Germinal center (tissue), 1 donor: ENCODE measurements at regions not wholly inside any gene's neighbourhood (a gene's known extent, or its start where the extent isn't known, plus 50 kb on each side); places are given as distances from the start of the nearest gene placed in this dataset.
"Not testable (repeated sequence)": the region's sequence is repeated elsewhere in the genome, so short reads cannot be mapped to it uniquely, and the experiment has no call there.

Experiments used
- DNase-seq: peaks from one replicate; pipeline ENCODE4 v3.0.0; 2012; ENCODE audit warnings: mixed read lengths, low spot score

DNA sequence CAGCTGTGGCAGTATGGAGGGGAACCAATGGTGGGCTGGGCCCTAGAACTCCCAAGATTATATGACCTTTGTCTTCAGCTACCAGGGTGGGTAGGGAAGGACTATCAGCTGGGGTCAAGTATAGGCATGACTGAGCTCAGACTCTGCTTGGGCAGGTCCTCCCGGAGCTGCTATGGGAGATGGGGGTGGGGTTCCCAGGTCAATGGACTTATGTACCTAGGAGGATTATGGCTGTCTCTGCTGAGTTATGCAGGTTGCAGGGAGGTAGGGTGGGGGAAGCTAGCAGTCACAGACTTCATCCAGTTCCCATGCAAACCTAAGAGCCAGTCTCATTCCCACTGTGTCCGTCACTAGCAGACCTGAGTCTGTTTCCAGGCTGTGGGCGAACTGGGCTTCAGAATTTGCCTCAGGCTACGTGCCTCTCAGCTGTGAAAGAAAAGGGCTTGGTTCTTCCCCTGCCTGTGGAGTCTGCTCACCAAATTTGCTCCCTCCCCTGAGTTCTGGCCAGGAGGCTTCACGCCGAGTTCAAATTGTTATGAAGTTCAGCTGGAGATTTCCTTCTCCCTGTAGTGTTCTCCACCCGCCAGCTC, 985.8 kb upstream of the NRXN1 start:
- DNase-seq = no peak

DNA sequence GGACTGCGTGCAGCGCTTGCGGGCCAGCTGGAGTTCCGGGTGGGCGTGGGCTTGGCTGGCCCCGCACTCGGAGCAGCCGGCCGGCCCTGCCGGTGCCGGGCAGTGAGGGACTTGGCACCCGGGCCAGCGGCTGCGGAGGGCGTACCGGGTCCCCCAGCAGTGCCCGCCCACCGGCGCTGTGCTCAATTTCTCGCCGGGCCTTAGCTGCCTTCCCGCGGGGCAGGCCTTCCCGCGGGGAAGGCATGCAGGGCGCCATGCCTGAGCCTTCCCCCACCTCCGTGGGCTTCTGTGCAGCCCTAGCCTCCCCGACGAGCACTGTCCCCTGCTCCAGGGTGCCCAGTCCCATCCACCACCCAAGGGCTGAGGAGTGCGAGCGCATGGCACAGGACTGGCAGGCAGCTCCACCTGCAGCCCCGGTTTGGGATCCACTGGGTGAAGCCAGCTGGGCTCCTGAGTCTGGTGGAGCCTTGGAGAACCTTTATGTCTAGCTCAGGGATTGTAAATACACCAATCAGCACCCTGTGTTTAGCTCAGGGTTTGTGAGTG, 975.0 kb upstream of the NRXN1 start:
- DNase-seq = not testable (repeated sequence)

DNA sequence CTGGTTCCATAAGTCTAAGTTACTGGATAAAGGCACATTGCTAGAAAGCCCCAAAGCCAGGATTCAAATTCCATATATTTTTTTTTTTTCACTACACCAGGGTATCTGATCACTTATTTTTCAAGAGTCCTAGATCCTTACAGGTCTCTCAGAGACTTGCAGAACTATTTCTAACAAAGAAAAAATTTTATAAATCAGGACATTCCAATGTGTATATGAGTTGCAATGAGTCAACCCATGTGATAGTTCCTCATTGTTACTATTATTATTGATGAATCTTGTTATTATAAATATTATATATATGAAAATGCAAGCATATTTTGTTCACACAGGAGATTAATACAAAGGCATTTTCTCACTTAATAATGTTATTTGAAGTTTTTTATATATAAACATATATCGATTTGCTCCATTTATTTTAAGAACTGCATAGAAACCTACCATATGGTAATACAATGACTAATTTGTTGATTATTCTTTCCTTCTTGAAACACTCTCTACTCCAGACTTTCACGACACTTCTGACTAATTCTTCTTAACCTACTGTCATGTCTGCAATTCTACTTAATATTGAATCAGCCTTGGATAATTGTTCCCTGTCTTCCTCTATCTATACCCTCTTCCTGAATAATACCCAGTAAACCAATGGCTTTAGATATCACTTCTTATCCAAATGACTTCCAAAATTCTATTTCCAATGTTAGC, 968.4 kb upstream of the NRXN1 start:
- DNase-seq = no peak

DNA sequence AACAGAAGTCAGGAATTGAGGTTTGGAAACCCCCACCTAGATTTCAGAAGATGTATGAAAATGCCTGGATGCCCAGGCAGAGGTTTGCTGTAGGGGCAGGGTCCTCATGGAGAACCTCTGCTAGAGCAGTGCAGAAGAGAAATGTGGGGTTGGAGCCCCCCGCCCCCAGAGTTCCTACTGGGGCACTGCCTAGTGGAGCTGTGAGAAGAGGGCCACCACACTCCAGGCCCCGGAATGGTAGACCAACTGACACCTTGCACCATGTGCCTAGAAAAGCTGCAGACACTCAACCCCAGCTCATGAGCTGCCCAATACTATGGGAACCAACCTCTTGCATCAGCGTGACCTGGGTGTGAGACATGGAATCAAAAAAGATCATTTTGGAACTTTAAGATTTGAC, 967.0 kb upstream of the NRXN1 start:
- DNase-seq = no peak

GRCh38 chr2:51997571-51997970, 965.6 kb upstream of the NRXN1 start:
- DNase-seq = no peak

GRCh38 chr2:51995293-51995692, 963.4 kb upstream of the NRXN1 start:
- DNase-seq = no peak

DNA sequence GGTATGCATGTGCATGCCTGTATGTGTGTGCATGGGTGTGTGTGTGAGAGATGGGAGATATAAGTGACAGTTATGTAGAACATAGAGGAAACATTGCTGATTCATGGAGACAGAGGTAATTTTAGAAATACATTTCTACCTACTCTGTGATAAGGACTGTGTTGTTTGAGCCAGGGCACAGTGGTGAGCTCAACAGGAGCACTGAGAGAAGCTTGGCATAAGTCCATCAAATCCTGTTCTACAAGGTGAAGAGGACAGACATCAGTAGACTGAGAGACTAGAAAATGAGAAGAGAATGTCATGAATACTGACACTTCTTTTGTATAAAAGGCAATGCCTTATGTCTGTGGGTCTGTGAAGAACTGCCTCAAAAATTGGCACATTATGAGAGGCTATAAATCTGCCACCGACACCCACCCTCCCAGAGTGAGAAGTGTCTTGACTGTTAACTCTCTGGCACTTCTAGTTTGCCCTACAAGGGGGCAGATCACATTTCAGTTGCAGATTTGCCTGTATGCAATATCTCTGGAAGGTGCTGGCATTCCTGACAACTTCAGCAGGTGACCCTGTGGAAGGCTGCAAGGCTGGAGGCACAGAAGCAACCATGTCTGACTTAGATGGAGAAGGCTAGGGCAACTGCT, 962.3 kb upstream of the NRXN1 start:
- DNase-seq = no peak

DNA sequence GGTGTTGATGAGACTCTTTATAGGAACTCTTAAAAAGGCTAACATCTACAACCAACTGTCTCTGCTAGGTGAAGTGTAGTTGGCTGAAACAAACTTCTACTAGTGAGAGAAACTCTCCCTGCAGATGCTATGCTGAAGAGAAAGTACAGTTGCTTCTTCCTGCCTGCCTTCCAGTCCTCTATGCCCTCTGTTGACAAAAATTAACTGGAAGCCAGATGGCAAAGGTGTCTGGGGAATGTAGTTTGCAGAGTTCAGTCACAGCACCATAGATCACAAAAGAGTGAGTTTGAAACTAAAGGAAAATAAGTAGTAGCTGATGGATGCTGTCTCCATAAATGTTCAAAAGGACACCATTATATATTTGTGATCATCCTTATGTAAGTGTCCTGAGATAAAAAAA, 958.8 kb upstream of the NRXN1 start:
- DNase-seq = no peak

DNA sequence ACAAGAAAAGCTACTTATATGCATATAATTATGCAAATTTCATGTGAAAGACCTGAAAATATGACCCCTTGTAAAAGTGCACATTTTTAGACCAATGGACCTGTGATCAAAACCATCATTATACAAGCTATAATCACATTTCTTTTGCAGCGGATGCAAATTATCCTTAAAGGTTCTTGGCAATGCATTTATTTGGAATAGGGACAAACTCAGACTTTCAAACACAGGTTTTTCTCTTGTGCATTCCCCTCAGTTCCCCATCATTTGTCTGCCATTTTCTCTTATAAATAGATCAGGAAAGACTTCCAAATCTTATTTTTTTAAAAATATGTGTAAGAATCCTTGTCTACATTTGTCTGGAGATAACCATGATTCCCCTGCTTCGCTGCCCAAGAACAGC, 954.2 kb upstream of the NRXN1 start:
- DNase-seq = no peak

DNA sequence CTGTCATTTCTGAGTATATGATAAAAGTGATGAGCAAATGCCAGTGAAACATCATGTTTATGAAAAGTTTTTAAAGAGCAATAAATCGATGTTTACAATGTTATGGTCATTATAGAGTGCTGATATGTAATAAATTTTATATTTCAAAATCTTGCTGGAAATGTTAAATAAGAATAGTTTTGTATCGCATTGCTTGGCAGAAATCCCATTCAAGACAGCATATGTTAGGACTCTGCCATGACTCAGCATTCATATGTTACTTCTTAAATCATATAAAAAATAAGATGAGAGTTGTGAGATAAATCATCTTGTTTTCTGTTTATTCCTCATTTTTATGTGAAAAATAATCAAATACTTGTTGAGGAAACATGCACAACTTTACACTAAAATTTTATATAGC, 949.9 kb upstream of the NRXN1 start:
- DNase-seq = no peak

- DNase-seq = no peak
Observed at GRCh38 chr2:51976623-51977022, 944.7 kb upstream of the NRXN1 start.

DNA sequence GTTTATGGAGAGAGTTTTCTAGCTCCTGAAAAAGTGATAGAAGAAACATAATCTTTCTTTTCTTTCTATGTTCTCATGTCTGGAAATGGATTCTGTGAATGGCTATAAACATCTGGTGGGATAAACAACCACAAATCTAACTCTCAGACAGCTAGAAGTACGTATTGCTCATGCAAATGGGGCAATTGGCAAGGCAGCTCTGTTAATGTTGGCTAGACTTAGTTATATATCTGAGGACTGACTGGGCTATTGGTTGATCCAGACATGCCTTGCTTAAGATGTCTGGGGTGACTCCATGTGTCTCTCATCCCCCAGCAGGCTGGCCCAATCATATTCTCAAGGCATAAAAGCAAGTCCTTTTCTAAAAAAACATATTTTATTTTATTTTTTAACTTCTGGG, 939.2 kb upstream of the NRXN1 start:
- DNase-seq = no peak

GRCh38 chr2:51969347-51969746, 937.4 kb upstream of the NRXN1 start:
- DNase-seq = no peak

DNA sequence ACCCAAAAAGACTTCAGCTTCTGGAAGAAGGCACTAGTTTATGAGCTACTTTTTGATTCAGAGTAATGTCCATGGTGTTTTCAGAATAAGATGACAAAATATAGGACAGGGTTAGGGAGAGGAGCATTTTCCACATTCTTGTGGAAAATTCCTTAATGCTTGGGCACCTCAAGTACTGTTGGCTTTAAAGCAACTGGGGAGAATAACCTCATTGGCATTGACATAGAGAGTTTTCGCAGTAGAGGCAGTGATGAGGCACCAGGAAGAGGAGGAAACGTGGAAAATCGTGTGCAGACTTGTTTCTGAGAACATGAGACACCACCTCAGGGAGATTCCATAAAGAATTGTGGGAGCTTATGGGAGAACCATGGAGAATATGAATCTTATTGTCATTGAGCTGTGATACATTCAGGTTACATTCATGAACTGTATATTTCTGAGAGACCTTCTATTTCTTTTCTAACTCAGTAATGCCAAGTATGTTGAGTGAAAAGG, 929.0 kb upstream of the NRXN1 start:
- DNase-seq = no peak

- no peak for DNase-seq
Observed at GRCh38 chr2:51960281-51960680, 928.3 kb upstream of the NRXN1 start.

- no peak for DNase-seq
Observed at GRCh38 chr2:51959696-51960095, 927.8 kb upstream of the NRXN1 start.

GRCh38 chr2:51953931-51954330, 922.0 kb upstream of the NRXN1 start:
- DNase-seq = no peak

- DNase-seq = no peak
Observed at GRCh38 chr2:51921076-51921475, 889.1 kb upstream of the NRXN1 start.

GRCh38 chr2:51920509-51920908, 888.6 kb upstream of the NRXN1 start:
- DNase-seq = no peak

DNA sequence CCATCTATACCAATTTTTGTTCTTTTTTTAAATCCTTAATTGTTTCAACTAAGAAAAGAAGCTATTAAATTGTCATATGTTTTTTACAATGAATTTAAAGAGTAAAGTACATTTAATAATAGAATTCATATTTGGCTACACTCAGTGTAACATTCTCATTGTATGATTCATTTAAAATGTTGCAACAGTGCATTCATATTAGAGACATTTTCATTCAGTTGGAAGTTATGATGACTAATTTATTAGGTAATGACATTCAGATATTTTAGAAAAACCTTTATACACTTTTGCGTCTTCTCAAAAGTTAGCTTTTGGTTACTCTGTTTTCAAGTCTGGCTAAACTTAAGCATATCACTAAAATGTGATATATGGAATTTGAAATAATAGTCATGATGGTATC, 887.5 kb upstream of the NRXN1 start:
- no peak for DNase-seq

GRCh38 chr2:51918113-51918512, 886.2 kb upstream of the NRXN1 start:
- DNase-seq = no peak

DNA sequence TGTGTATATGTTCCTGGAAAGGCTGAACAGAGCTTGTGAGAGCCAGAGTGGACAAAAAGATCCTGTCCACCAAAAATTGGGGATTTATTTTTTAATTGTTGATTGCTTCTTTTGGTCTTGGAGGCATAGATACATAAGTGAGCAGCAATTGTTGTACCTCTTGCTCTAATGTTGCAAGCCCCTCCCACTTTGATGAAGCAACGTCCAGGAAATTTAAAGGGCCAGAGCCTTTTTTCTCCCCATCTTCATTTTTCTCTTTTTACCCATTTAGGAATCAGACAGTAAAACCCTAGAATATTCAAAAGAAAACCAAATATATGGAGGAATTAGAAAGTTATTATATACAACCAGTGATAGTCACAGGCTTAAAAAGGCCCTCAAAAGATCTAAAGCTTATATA, 871.8 kb upstream of the NRXN1 start:
- DNase-seq = no peak

GRCh38 chr2:51899643-51900042, 867.7 kb upstream of the NRXN1 start:
- DNase-seq = no peak
